Activated CD4-positive, alpha-beta T cell treated with anti-CD3 and anti-CD28 coated beads, Interleukin-2, amount 10 ng/mL, durations not matched to agents 24 days and 14 days (primary cell): ENCODE measurements at regions not wholly inside any gene's neighbourhood (a gene's known extent, or its start where the extent isn't known, plus 50 kb on each side); places are given as distances from the start of the nearest gene placed in this dataset.

Experiments
- DNase-seq: peaks from one replicate; pipeline ENCODE4 v3.0.0; 2022
- H3K27ac Mint-ChIP-seq: one replicate; pipeline ENCODE4 v1.8.0; 2022; ENCODE audit warnings: mild to moderate bottlenecking, mixed read lengths
- H3K27me3 Mint-ChIP-seq: one replicate; pipeline ENCODE4 v1.8.0; 2022; ENCODE audit warnings: mixed read lengths
- H3K36me3 Mint-ChIP-seq: one replicate; pipeline ENCODE4 v1.8.0; 2022; ENCODE audit warnings: low read depth, mild to moderate bottlenecking, mixed read lengths
- H3K4me1 Mint-ChIP-seq: one replicate; pipeline ENCODE4 v1.8.0; 2021; ENCODE audit warnings: mixed read lengths
- H3K4me3 Mint-ChIP-seq: one replicate; pipeline ENCODE4 v1.8.0; 2022; ENCODE audit warnings: mild to moderate bottlenecking, moderate library complexity, mixed read lengths
- H3K9me3 Mint-ChIP-seq: one replicate; pipeline ENCODE4 v1.8.0; 2021; ENCODE audit warnings: mixed read lengths
- intact Hi-C: fragments of 100-400 bp; cut with micrococcal nuclease; formaldehyde crosslinking; loops from one replicate; pipeline ENCODE4 v1.15.1; 2023

- Mint-ChIP-seq H3K9me3 (no peaks in the 10 kb centered on the region), H3K36me3 (no peaks in the 10 kb centered on the region), H3K4me3 (no peak overlapping the region), H3K27me3 (peaks cover 15% of the 10 kb centered on the region), H3K4me1 (no peaks in the 10 kb centered on the region), H3K27ac (no peak overlapping the region)
- no peak for DNase-seq
- intact Hi-C loops, result no loop called here
These were observed 68.3 kb upstream of the EDN1 start for GRCh38 chr6:12221856-12222255.

DNA sequence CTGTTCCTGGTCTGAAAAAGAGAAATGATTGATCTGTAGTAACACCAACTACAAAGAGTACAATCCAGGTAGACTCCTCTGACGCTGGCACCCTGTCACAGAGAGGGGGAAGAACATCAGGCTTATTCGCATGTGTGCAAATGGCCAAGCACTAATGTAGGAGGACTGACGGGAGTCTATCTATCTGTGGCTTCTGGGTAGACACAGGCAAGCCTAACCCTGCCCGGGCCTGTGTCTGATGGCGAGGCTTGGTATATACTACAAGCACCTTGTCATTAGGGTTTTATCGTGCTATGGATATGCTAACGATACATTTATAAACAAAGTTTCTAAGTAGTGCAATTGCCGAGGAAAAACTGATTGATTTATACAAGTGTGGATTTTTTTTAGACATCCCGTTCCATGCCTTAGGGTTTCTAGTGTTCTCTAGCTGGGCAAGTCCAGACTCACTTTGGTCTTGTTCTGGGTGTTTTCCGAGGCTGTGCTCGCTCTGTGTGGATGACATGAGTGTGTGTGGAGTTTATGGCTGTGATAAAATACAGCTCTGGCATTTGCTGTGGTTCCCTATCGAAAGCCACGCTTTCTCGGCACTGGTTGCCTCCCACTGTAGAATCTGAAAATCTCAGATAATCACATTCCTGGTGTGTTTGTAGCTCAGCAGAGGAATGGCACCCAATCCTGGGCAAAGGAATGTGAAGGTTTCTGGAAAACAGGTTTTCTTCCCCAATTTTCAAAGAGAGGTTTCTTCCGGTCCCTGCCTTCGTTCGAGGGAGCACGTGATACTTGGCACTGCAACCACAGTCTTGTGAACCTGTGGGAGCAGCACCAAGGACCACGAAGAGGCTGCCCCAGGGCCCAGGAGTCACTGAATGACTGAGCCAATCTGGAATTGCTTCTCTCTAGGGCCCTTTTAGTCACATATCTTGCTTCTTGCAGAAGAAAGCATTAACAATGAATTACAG is 67.5 kb upstream of the EDN1 start:
- DNase-seq, result no peak
- peaks cover 18% of the 10 kb centered on the region for H3K27me3 Mint-ChIP-seq
- H3K4me1 Mint-ChIP-seq, result no peaks in the 10 kb centered on the region
- H3K9me3 Mint-ChIP-seq, result no peaks in the 10 kb centered on the region
- no peak overlapping the region for H3K4me3 Mint-ChIP-seq
- H3K36me3 Mint-ChIP-seq, result no peaks in the 10 kb centered on the region
- intact Hi-C loops, result no loop called here
- no peak overlapping the region for H3K27ac Mint-ChIP-seq

GRCh38 chr6:12223383-12223782 is 66.8 kb upstream of the EDN1 start:
- no peaks in the 10 kb centered on the region for H3K36me3 Mint-ChIP-seq
- no peak overlapping the region for H3K27ac Mint-ChIP-seq
- H3K4me1 Mint-ChIP-seq, result no peaks in the 10 kb centered on the region
- H3K27me3 Mint-ChIP-seq, result peaks cover 18% of the 10 kb centered on the region
- intact Hi-C loops, result no loop called here
- H3K9me3 Mint-ChIP-seq, result no peaks in the 10 kb centered on the region
- no peak for DNase-seq
- no peak overlapping the region for H3K4me3 Mint-ChIP-seq

- no peak overlapping the region for H3K27ac Mint-ChIP-seq
- H3K36me3 Mint-ChIP-seq, result no peaks in the 10 kb centered on the region
- peaks cover 18% of the 10 kb centered on the region for H3K27me3 Mint-ChIP-seq
- DNase-seq, result no peak
- H3K4me1 Mint-ChIP-seq, result peaks cover 3% of the 10 kb centered on the region
- intact Hi-C loops, result no loop called here
- H3K4me3 Mint-ChIP-seq, result no peak overlapping the region
- H3K9me3 Mint-ChIP-seq, result no peaks in the 10 kb centered on the region
These were observed 65.9 kb upstream of the EDN1 start for GRCh38 chr6:12224251-12224650.

- intact Hi-C loops, result no loop called here
- Mint-ChIP-seq H3K4me3 (no peak overlapping the region), H3K36me3 (no peaks in the 10 kb centered on the region), H3K27me3 (peaks cover 11% of the 10 kb centered on the region), H3K4me1 (peaks cover 26% of the 10 kb centered on the region), H3K9me3 (no peaks in the 10 kb centered on the region), H3K27ac (no peak overlapping the region)
- no peak for DNase-seq
These were observed 61.6 kb upstream of the EDN1 start for GRCh38 chr6:12228447-12229146.

- Mint-ChIP-seq H3K27me3 (peaks cover 11% of the 10 kb centered on the region), H3K36me3 (no peaks in the 10 kb centered on the region), H3K4me3 (no peak overlapping the region), H3K27ac (peak overlapping the region; percentile 14), H3K9me3 (no peaks in the 10 kb centered on the region), H3K4me1 (peaks cover 33% of the 10 kb centered on the region)
- DNase-seq, result no peak
- intact Hi-C loops, result no loop called here
These were observed 60.8 kb upstream of the EDN1 start for GRCh38 chr6:12229332-12229731.

GRCh38 chr6:12230523-12230922 is 59.6 kb upstream of the EDN1 start:
- Mint-ChIP-seq H3K4me3 (no peak overlapping the region), H3K9me3 (no peaks in the 10 kb centered on the region), H3K27me3 (peaks cover 9% of the 10 kb centered on the region), H3K27ac (no peak overlapping the region), H3K4me1 (peaks cover 36% of the 10 kb centered on the region), H3K36me3 (no peaks in the 10 kb centered on the region)
- intact Hi-C loops, result loop anchor here (5.0 to 10.0 kb wide), 4 partner anchors 37 to 1224 kb away; no protein-coding TSS in a partner anchor
- DNase-seq, result no peak

DNA sequence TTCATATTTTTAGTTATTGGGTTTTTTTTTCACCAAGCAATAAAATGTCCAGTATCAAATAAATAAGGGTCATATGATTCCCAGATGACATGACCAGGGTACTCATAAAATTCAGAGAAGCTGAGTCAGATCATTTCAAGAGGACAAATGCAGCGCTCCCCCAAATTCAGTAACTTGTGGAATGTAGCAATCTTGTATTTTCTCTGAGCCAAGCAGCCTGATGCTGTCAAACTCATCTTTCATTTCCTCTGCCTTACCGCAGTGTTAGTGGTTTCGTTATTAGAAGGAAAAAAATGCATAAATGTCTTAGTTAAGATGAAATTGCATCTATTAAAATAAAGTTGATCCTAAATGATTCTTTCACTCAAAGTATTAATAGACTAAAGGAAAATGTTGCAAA is 57.8 kb upstream of the EDN1 start:
- no peak for DNase-seq
- Mint-ChIP-seq H3K27ac (no peak overlapping the region), H3K9me3 (no peaks in the 10 kb centered on the region)

DNA sequence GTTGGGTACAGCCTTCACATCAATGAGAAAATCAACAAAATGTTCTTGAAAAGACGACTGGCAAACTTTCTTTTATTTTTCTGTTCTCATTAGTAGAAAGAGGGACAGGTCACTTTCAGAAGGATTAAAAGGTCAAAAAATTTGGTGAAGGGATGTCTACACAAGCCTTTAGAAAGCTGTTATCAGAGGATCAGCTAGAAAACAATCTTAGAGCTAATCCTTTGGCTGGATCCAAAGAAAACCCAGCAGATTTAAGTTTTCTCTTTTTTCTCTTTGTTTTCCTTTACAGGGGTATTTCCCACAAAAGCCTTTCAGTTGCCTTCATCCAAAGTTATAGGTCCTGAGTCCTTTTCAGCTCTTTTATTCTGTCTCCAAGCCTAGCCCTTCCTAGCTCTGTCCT is 57.3 kb upstream of the EDN1 start:
- H3K4me3 Mint-ChIP-seq, result no peak overlapping the region

More for the DNA sequence above, 57.8 kb upstream of the EDN1 start:
- no peak overlapping the region for H3K4me3 Mint-ChIP-seq
- intact Hi-C loops, result loop anchor here (2.0 to 10.0 kb wide), 5 partner anchors 35 to 1222 kb away; no protein-coding TSS in a partner anchor
- peaks cover 1% of the 10 kb centered on the region for H3K27me3 Mint-ChIP-seq
- H3K4me1 Mint-ChIP-seq, result peaks cover 36% of the 10 kb centered on the region
- no peaks in the 10 kb centered on the region for H3K36me3 Mint-ChIP-seq

DNA sequence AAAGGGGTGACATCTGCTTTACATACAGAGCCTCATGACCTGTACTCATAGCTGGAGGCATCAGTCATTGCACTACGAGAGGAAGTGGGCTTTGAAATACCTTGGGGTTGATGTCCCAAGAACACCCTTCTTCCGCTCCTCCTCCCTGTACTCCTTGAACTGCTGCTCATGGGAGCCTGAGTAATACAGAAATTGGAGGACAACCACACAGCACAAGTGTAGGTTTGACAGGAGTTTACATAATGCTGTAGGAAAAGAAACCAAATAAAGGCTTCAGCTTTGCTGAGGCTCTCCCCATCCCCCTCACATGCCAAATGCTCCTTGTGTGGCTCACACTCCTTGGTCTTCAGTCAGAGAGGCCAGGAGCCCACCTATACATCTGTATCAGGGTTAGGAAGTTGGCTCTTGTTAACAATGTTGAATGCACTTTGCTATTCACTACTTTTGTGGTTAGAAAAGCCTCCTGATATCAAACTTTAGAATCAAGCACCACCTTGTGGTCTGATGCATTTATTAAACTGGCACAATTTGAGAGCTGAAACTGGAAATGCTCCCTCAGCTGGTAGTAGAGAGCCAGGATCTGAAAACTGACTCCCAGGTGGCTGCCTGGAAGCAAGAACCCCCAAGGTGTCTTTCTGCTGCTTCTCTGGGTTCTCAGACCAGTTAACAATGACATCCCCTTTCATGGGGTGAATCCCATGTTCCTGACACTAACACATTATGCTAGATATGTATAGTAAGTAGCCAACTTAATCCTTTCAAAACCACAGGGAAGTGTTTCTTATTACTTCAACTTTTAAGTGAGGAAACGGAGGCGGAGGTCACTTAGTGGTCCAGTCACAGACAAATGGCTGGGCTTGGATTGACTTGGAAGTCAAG is 56.2 kb upstream of the EDN1 start:
- H3K27me3 Mint-ChIP-seq, result peaks cover 1% of the 10 kb centered on the region
- peak; percentile 82 for DNase-seq
- peak overlapping the region; percentile 22 for H3K4me3 Mint-ChIP-seq
- no peaks in the 10 kb centered on the region for H3K36me3 Mint-ChIP-seq
- H3K27ac Mint-ChIP-seq, result peak overlapping the region; percentile 64
- no peaks in the 10 kb centered on the region for H3K9me3 Mint-ChIP-seq
- peaks cover 42% of the 10 kb centered on the region for H3K4me1 Mint-ChIP-seq
- intact Hi-C loops, result loop anchor here (1.0 to 10.0 kb wide), 9 partner anchors 7 to 1221 kb away; no protein-coding TSS in a partner anchor

More for the DNA sequence above, 57.3 kb upstream of the EDN1 start:
- H3K4me1 Mint-ChIP-seq, result peaks cover 36% of the 10 kb centered on the region
- peak overlapping the region; percentile 64 for H3K27ac Mint-ChIP-seq
- intact Hi-C loops, result loop anchor here (1.0 to 10.0 kb wide), 8 partner anchors 8 to 1222 kb away; no protein-coding TSS in a partner anchor
- DNase-seq, result no peak
- no peaks in the 10 kb centered on the region for H3K36me3 Mint-ChIP-seq
- H3K27me3 Mint-ChIP-seq, result peaks cover 1% of the 10 kb centered on the region
- H3K9me3 Mint-ChIP-seq, result no peaks in the 10 kb centered on the region

GRCh38 chr6:12235341-12235740 is 54.8 kb upstream of the EDN1 start:
- no peaks in the 10 kb centered on the region for H3K36me3 Mint-ChIP-seq
- intact Hi-C loops, result loop anchor here (10.0 kb wide), 1 partner anchor 1219 kb away; no protein-coding TSS in a partner anchor
- peaks cover 34% of the 10 kb centered on the region for H3K4me1 Mint-ChIP-seq
- no peak overlapping the region for H3K4me3 Mint-ChIP-seq
- no peak overlapping the region for H3K27ac Mint-ChIP-seq
- peaks cover 1% of the 10 kb centered on the region for H3K27me3 Mint-ChIP-seq
- no peaks in the 10 kb centered on the region for H3K9me3 Mint-ChIP-seq
- no peak for DNase-seq

GRCh38 chr6:12238219-12238618 is 51.9 kb upstream of the EDN1 start:
- Mint-ChIP-seq H3K36me3 (no peaks in the 10 kb centered on the region), H3K27ac (peak overlapping the region; percentile 38), H3K27me3 (peaks cover 1% of the 10 kb centered on the region), H3K9me3 (peaks cover 3% of the 10 kb centered on the region), H3K4me3 (no peak overlapping the region), H3K4me1 (peaks cover 27% of the 10 kb centered on the region)
- intact Hi-C loops, result loop anchor here (1.0 to 10.0 kb wide), 2 partner anchors 190 to 1217 kb away; no protein-coding TSS in a partner anchor
- DNase-seq, result no peak
